ENCODE measurements at regions not wholly inside any gene's neighbourhood (a gene's known extent, or its start where the extent isn't known, plus 50 kb on each side); places are given as distances from the start of the nearest gene placed in this dataset.

GRCh38 chr5:135231289-135231688 is 167.7 kb downstream of the MACROH2A1 start:
- no peak for TF ChIP-seq CTCF (IDR thresholded peaks at IDR 0.05)
- no peak for ATAC-seq
- no peaks in the 10 kb centered on the region for H3K27me3 ChIP-seq
- no peaks in the 10 kb centered on the region for H3K9me3 ChIP-seq
- no peaks in the 10 kb centered on the region for H3K4me1 ChIP-seq
- DNase-seq = no peak
- intact Hi-C loops (cut with DNase I) = no loop called here
- no peak overlapping the region for H3K4me3 ChIP-seq
- H3K36me3 ChIP-seq = no peaks in the 10 kb centered on the region
- WGBS, 2 donors = 93 to 94% methylated on average over 2 of the region's 2 CpGs
- FAIRE-seq = no peak
- H3K27ac ChIP-seq = no peak overlapping the region

GRCh38 chr5:135230251-135230925 is 168.6 kb downstream of the MACROH2A1 start:
- Histone ChIP-seq H3K27ac (no peak overlapping the region), H3K36me3 (no peaks in the 10 kb centered on the region), H3K9me3 (no peaks in the 10 kb centered on the region), H3K27me3 (no peaks in the 10 kb centered on the region), H3K4me1 (no peaks in the 10 kb centered on the region), H3K4me3 (no peak overlapping the region)
- ATAC-seq (peak in 3 of 4 donors; percentile 25 to 61 (median 46)), DNase-seq (no peak), FAIRE-seq (no peak)
- intact Hi-C loops (cut with DNase I) = no loop called here
- no peak for TF ChIP-seq CTCF (IDR thresholded peaks at IDR 0.05)
- 82 to 87% methylated on average over 12 of the region's 12 CpGs for WGBS, 2 donors

- H3K27ac ChIP-seq = no peak overlapping the region
- H3K4me3 ChIP-seq = no peak overlapping the region
- no peak for ATAC-seq
- FAIRE-seq = no peak
- no peaks in the 10 kb centered on the region for H3K27me3 ChIP-seq
- intact Hi-C loops (cut with DNase I) = no loop called here
- no peaks in the 10 kb centered on the region for H3K9me3 ChIP-seq
- H3K36me3 ChIP-seq = no peaks in the 10 kb centered on the region
- no peak for TF ChIP-seq CTCF (IDR thresholded peaks at IDR 0.05)
- no peaks in the 10 kb centered on the region for H3K4me1 ChIP-seq
- DNase-seq = no peak
- WGBS, 2 donors = 58 to 62% methylated on average over 4 of the region's 4 CpGs
Observed at GRCh38 chr5:135229679-135230132, 169.3 kb downstream of the MACROH2A1 start.

GRCh38 chr5:135229122-135229521 is 169.9 kb downstream of the MACROH2A1 start:
- intact Hi-C loops (cut with DNase I) = no loop called here
- no peak overlapping the region for H3K27ac ChIP-seq
- DNase-seq (no peak), ATAC-seq (no peak), FAIRE-seq (no peak)
- no peaks in the 10 kb centered on the region for H3K4me1 ChIP-seq
- no peak overlapping the region for H3K4me3 ChIP-seq
- H3K36me3 ChIP-seq = no peaks in the 10 kb centered on the region
- H3K27me3 ChIP-seq = no peaks in the 10 kb centered on the region
- H3K9me3 ChIP-seq = no peaks in the 10 kb centered on the region
- 92 to 95% methylated on average over 2 of the region's 2 CpGs for WGBS, 2 donors
- TF ChIP-seq CTCF (IDR thresholded peaks at IDR 0.05) = no peak

- Histone ChIP-seq H3K27me3 (no peaks in the 10 kb centered on the region), H3K4me3 (no peak overlapping the region), H3K9me3 (no peaks in the 10 kb centered on the region), H3K36me3 (no peaks in the 10 kb centered on the region), H3K27ac (no peak overlapping the region), H3K4me1 (no peaks in the 10 kb centered on the region)
- no peak for FAIRE-seq
- WGBS, 2 donors = 68 to 78% methylated on average over 1 of the region's 1 CpG
- ATAC-seq = no peak
- intact Hi-C loops (cut with DNase I) = no loop called here
- no peak for TF ChIP-seq CTCF (IDR thresholded peaks at IDR 0.05)
- no peak for DNase-seq
Observed at GRCh38 chr5:135228222-135228621, 170.8 kb downstream of the MACROH2A1 start.

Data from pancreas (tissue), 10 donors.